HL-60 (cell line): ENCODE measurements at regions not wholly inside any gene's neighbourhood (a gene's known extent, or its start where the extent isn't known, plus 50 kb on each side); places are given as distances from the start of the nearest gene placed in this dataset.

Experiments used
- DNase-seq, 2 experiments: peaks; one replicate each; pipeline ENCODE4 v3.0.0-alpha.2; 2010 to 2020; ENCODE audit warnings: low read depth in 1 of 2, low spot score in 1 of 2
- H3K27ac ChIP-seq: fragments of 250-450 bp; sonication (Bioruptor Pico); replicated peaks from 2 replicates; pipeline ENCODE4 v1.5.1; 2020; ENCODE audit warnings: mild to moderate bottlenecking, moderate library complexity
- H3K27me3 ChIP-seq: fragments of 250-450 bp; sonication (Bioruptor Pico); 2 replicates; pipeline ENCODE4 v1.5.1; 2021; ENCODE audit warnings: mild to moderate bottlenecking, moderate library complexity; ENCODE audit not compliant: insufficient read depth, poor library complexity, severe bottlenecking
- H3K4me3 ChIP-seq: replicated peaks from 2 replicates; pipeline ENCODE4 v1.5.1; 2011; ENCODE audit warnings: mild to moderate bottlenecking, control low read depth, low read length; ENCODE audit not compliant: insufficient read depth
- GABPA ChIP-seq: IDR thresholded peaks from 2 replicates; pipeline ENCODE4 v1.6.1; 2012; ENCODE audit warnings: low read depth
- POLR2AphosphoS5 ChIP-seq: IDR thresholded peaks from 2 replicates; pipeline ENCODE4 v1.6.1; 2012; ENCODE audit warnings: low read depth
- SPI1 ChIP-seq: IDR thresholded peaks from 2 replicates; pipeline ENCODE4 v1.6.1; 2012; ENCODE audit warnings: low read depth, mild to moderate bottlenecking, borderline replicate concordance
- TF ChIP-seq, protein P1 (sequence below): IDR thresholded peaks from 2 replicates; pipeline ENCODE4 v1.6.1; 2012; ENCODE audit warnings: low read depth; ENCODE audit not compliant: insufficient replicate concordance
- TF ChIP-seq, protein P2 (sequence below): IDR thresholded peaks from one replicate; pipeline ENCODE4 v1.5.1; 2011; ENCODE audit warnings: low read length, control low read depth, inconsistent platforms; ENCODE audit not compliant: insufficient read depth

DNA sequence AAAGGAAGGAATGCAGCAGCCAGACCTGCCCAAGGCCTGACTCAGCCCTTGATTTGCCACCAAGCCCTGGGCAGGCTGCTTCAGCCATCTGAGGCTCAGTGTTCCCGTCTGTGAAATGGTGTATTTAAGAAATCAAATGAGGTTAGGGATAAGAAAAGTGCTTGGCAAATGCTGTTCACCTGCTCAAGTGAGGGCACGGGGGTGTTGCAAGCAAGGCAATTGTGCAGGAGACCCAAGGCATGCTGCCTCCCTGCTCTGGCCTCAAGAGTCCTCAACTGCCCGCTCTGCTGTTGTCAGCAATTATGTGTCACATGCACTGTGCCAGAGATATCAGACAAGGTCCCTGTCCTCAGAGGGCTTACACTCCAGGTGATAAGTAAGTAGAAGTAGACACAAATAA is 101.8 kb downstream of the TPRA1 start:
- TF ChIP-seq, protein P1, sequence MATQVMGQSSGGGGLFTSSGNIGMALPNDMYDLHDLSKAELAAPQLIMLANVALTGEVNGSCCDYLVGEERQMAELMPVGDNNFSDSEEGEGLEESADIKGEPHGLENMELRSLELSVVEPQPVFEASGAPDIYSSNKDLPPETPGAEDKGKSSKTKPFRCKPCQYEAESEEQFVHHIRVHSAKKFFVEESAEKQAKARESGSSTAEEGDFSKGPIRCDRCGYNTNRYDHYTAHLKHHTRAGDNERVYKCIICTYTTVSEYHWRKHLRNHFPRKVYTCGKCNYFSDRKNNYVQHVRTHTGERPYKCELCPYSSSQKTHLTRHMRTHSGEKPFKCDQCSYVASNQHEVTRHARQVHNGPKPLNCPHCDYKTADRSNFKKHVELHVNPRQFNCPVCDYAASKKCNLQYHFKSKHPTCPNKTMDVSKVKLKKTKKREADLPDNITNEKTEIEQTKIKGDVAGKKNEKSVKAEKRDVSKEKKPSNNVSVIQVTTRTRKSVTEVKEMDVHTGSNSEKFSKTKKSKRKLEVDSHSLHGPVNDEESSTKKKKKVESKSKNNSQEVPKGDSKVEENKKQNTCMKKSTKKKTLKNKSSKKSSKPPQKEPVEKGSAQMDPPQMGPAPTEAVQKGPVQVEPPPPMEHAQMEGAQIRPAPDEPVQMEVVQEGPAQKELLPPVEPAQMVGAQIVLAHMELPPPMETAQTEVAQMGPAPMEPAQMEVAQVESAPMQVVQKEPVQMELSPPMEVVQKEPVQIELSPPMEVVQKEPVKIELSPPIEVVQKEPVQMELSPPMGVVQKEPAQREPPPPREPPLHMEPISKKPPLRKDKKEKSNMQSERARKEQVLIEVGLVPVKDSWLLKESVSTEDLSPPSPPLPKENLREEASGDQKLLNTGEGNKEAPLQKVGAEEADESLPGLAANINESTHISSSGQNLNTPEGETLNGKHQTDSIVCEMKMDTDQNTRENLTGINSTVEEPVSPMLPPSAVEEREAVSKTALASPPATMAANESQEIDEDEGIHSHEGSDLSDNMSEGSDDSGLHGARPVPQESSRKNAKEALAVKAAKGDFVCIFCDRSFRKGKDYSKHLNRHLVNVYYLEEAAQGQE = no peak
- no peak for TF ChIP-seq POLR2AphosphoS5
- no peak overlapping the region for H3K27ac ChIP-seq
- no peak overlapping the region for H3K4me3 ChIP-seq
- no peak for DNase-seq
- peaks cover 6% of the 10 kb centered on the region for H3K27me3 ChIP-seq

DNA sequence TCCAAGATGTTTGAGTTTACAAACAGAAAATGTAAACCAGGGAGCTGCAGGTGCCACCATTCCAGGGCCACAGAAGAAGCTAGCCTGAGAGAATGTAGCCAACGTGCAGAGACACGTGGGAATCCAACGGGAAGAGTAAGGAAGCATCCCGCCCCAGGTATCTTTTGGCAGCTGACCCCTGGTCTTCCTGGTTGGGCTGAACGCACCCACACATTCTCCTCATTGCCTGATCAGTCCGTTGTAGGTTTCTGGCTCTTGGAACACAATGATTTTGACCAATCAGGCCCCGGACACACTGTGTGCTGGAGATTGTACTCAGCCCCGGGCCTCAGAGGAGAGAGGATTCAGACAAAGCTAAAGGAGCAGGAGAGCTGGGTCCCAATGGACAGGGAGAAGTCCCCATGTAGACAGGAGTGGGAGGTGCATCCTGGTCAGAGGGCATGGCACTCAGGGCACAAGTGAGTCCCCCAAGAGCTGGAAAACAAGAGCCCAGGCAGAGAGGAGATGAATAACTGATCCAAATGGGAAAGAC is 102.3 kb downstream of the TPRA1 start:
- Histone ChIP-seq H3K27me3 (peaks cover 8% of the 10 kb centered on the region), H3K27ac (no peak overlapping the region), H3K4me3 (no peak overlapping the region)
- TF ChIP-seq POLR2AphosphoS5 = no peak
- no peak for TF ChIP-seq GABPA
- no peak for TF ChIP-seq SPI1
- TF ChIP-seq, protein P1 = no peak
- TF ChIP-seq, protein P2, sequence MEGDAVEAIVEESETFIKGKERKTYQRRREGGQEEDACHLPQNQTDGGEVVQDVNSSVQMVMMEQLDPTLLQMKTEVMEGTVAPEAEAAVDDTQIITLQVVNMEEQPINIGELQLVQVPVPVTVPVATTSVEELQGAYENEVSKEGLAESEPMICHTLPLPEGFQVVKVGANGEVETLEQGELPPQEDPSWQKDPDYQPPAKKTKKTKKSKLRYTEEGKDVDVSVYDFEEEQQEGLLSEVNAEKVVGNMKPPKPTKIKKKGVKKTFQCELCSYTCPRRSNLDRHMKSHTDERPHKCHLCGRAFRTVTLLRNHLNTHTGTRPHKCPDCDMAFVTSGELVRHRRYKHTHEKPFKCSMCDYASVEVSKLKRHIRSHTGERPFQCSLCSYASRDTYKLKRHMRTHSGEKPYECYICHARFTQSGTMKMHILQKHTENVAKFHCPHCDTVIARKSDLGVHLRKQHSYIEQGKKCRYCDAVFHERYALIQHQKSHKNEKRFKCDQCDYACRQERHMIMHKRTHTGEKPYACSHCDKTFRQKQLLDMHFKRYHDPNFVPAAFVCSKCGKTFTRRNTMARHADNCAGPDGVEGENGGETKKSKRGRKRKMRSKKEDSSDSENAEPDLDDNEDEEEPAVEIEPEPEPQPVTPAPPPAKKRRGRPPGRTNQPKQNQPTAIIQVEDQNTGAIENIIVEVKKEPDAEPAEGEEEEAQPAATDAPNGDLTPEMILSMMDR = no peak
- DNase-seq = no peak

DNA sequence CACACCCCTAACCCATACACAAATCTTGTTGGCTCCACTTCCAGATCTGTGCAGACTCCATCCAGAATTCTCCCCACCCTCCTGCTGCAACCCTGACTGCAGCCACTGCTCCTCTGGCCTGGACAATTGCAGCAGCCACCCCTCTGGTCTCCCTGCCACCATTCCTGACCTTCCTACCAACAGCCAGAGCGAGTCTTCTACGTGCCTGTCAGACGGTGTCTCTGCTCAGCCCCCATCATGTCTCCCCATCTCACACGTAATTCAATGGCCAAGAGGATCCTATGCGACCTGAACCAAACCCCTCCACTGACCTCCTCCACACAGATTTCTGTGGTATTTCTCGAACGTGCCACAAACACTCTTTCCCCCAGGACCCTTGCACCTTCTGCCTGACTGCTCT is 103.3 kb downstream of the TPRA1 start:
- no peak overlapping the region for H3K4me3 ChIP-seq
- no peak for TF ChIP-seq POLR2AphosphoS5
- TF ChIP-seq, protein P2 = no peak
- TF ChIP-seq SPI1 = no peak
- TF ChIP-seq, protein P1 = no peak
- TF ChIP-seq GABPA = no peak
- no peak for DNase-seq

More for the DNA sequence above, 103.3 kb downstream of the TPRA1 start:
- peaks cover 8% of the 10 kb centered on the region for H3K27me3 ChIP-seq
- H3K27ac ChIP-seq = no peak overlapping the region
